ENCODE measurements at regions not wholly inside any gene's neighbourhood (a gene's known extent, or its start where the extent isn't known, plus 50 kb on each side); places are given as distances from the start of the nearest gene placed in this dataset.

- TF ChIP-seq ZFP30 (CRISPR knock-in tag; IDR thresholded peaks at IDR 0.05) = no peak
- no peak for ATAC-seq
Measured at GRCh38 chr11:23746896-23747295, 750.0 kb upstream of the LUZP2 start.

DNA sequence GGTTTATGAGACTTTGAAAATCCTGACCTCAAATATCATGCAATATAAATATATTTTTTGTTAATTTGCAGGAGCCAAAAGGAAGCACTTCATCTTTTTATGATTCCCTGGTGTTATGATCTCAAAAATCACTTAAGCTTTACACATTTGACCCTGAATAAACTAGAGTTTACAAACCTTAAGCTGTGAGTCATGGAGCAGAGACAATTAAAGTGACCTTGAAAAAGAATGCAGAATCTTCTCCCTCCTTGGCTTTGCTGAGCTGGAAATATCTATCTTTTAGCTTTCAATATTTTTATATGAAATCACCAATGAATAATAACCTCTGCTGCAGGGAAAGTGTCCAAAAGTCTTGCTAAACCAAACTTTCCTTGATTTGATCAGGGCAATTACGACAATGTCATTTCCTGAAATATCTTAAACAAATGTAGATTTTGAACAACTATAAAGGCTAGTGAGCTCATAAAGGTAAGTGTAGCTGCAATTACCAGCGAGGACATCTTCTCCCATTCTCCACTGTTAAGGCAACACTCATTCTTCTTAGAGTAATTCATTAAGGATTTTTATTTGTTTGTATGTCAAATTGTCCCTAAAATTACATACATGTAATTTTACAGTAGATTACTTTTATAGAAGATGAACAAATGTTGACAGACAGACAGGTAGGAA, 747.0 kb upstream of the LUZP2 start:
- ATAC-seq = no peak
- no peak for TF ChIP-seq PPARA (CRISPR knock-in tag; IDR thresholded peaks at IDR 0.05; ENCODE audit: borderline replicate concordance)
- no peak for TF ChIP-seq BACH2 (CRISPR knock-in tag; IDR thresholded peaks at IDR 0.05; ENCODE audit: borderline replicate concordance)
- TF ChIP-seq ZFP3 (CRISPR knock-in tag; IDR thresholded peaks at IDR 0.05) = no peak
- TF ChIP-seq RARB (CRISPR knock-in tag; IDR thresholded peaks at IDR 0.05) = no peak
- no peak for TF ChIP-seq SNAI2 (CRISPR knock-in tag; IDR thresholded peaks at IDR 0.05)
- TF ChIP-seq, protein P1, sequence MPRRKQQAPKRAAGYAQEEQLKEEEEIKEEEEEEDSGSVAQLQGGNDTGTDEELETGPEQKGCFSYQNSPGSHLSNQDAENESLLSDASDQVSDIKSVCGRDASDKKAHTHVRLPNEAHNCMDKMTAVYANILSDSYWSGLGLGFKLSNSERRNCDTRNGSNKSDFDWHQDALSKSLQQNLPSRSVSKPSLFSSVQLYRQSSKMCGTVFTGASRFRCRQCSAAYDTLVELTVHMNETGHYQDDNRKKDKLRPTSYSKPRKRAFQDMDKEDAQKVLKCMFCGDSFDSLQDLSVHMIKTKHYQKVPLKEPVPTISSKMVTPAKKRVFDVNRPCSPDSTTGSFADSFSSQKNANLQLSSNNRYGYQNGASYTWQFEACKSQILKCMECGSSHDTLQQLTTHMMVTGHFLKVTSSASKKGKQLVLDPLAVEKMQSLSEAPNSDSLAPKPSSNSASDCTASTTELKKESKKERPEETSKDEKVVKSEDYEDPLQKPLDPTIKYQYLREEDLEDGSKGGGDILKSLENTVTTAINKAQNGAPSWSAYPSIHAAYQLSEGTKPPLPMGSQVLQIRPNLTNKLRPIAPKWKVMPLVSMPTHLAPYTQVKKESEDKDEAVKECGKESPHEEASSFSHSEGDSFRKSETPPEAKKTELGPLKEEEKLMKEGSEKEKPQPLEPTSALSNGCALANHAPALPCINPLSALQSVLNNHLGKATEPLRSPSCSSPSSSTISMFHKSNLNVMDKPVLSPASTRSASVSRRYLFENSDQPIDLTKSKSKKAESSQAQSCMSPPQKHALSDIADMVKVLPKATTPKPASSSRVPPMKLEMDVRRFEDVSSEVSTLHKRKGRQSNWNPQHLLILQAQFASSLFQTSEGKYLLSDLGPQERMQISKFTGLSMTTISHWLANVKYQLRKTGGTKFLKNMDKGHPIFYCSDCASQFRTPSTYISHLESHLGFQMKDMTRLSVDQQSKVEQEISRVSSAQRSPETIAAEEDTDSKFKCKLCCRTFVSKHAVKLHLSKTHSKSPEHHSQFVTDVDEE (CRISPR knock-in tag; IDR thresholded peaks at IDR 0.05) = no peak
- TF ChIP-seq ZFP30 (CRISPR knock-in tag; IDR thresholded peaks at IDR 0.05) = no peak
- no peak for TF ChIP-seq ZC3H10 (CRISPR knock-in tag; IDR thresholded peaks at IDR 0.05)
- no peak for TF ChIP-seq CSRNP3 (CRISPR knock-in tag; IDR thresholded peaks at IDR 0.05)
- no peak for TF ChIP-seq ZNF8 (CRISPR knock-in tag; IDR thresholded peaks at IDR 0.05)

DNA sequence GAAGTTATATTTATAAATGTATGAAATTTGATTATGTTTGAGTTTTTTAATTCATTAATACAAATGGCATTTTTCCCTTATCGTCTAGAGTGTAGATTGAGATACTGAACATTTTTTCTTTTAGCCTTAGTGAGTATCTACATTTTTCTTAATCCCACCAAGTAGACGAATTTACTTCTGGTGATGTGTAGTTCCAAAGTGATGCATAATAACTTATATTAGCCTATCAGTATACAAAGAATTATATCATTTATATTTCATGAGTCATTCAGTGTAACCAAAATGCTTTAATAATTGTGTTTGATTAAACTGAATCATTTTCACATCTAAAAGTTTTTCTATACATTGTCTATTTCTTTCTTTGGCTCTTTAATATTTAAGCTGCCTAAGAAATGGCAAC, 745.6 kb upstream of the LUZP2 start:
- ATAC-seq = no peak
- no peak for TF ChIP-seq PPARA (CRISPR knock-in tag; IDR thresholded peaks at IDR 0.05; ENCODE audit: borderline replicate concordance)
- TF ChIP-seq, protein P1 (CRISPR knock-in tag; IDR thresholded peaks at IDR 0.05) = no peak
- TF ChIP-seq CSRNP3 (CRISPR knock-in tag; IDR thresholded peaks at IDR 0.05) = no peak
- no peak for TF ChIP-seq BACH2 (CRISPR knock-in tag; IDR thresholded peaks at IDR 0.05; ENCODE audit: borderline replicate concordance)
- TF ChIP-seq, protein P2, sequence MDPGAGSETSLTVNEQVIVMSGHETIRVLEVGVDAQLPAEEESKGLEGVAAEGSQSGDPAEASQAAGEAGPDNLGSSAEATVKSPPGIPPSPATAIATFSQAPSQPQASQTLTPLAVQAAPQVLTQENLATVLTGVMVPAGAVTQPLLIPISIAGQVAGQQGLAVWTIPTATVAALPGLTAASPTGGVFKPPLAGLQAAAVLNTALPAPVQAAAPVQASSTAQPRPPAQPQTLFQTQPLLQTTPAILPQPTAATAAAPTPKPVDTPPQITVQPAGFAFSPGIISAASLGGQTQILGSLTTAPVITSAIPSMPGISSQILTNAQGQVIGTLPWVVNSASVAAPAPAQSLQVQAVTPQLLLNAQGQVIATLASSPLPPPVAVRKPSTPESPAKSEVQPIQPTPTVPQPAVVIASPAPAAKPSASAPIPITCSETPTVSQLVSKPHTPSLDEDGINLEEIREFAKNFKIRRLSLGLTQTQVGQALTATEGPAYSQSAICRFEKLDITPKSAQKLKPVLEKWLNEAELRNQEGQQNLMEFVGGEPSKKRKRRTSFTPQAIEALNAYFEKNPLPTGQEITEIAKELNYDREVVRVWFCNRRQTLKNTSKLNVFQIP (CRISPR knock-in tag; IDR thresholded peaks at IDR 0.05; ENCODE audit: borderline replicate concordance, low read depth) = no peak
- TF ChIP-seq TOX (CRISPR knock-in tag; IDR thresholded peaks at IDR 0.05; ENCODE audit: borderline replicate concordance) = no peak
- no peak for TF ChIP-seq ZFP30 (CRISPR knock-in tag; IDR thresholded peaks at IDR 0.05)

DNA sequence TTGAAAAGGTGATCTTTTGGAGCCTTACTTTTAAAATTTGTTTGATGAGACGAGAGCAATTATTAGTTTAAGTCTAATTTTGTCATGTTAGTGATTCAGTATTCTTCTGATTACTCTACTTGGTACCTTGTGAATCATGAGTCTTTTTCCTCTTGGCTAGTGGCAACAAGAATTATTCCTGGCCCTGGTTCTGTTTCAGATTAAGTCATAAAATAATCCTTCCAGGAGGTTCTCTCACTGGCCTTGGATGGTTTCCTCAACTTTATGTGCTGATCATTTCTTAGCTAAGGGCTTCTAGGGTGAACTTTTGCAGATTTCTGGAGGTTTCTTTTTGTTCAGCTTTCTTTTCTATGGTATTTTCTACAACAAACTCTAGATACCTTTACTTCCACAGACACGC, 741.8 kb upstream of the LUZP2 start:
- no peak for TF ChIP-seq ZNF565 (CRISPR knock-in tag; conservative IDR thresholded peaks at IDR 0.05; ENCODE audit: low read depth)
- ATAC-seq = no peak

DNA sequence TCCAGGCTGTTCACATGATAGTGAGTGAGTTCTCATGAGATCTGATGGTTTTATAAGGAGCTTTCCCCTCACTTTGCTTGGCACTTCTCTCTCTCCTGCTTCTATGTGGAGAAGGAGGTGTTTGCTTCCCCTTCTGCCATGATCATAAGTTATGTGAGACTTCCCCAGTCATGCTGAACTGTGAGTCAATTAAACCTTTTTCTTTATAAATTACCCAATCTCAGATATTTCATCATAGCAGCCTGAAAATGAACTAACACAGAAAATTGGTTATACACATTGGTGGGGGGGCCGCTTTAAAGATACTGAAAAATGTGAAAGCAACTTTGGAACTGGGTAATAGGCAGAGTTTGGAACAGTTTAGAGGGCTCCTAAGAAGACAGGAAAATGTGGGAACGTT, 741.1 kb upstream of the LUZP2 start:
- no peak for ATAC-seq
- TF ChIP-seq CREB5 (CRISPR knock-in tag; IDR thresholded peaks at IDR 0.05; ENCODE audit: low read depth) (no peak), BACH2 (CRISPR knock-in tag; IDR thresholded peaks at IDR 0.05; ENCODE audit: borderline replicate concordance) (no peak), ESRRG (CRISPR knock-in tag; IDR thresholded peaks at IDR 0.05) (no peak), PPARA (CRISPR knock-in tag; IDR thresholded peaks at IDR 0.05; ENCODE audit: borderline replicate concordance) (no peak), ZNF565 (CRISPR knock-in tag; conservative IDR thresholded peaks at IDR 0.05; ENCODE audit: low read depth) (no peak), ZNF8 (CRISPR knock-in tag; IDR thresholded peaks at IDR 0.05) (no peak), TCF4 (CRISPR knock-in tag; IDR thresholded peaks at IDR 0.05; ENCODE audit: borderline replicate concordance) (no peak), GLIS3 (CRISPR knock-in tag; IDR thresholded peaks at IDR 0.05) (no peak), CSDC2 (CRISPR knock-in tag; IDR thresholded peaks at IDR 0.05) (no peak), SNAI2 (CRISPR knock-in tag; IDR thresholded peaks at IDR 0.05) (no peak), PATZ1 (CRISPR knock-in tag; IDR thresholded peaks at IDR 0.05; ENCODE audit: borderline replicate concordance) (no peak)
